Fibroblast of villous mesenchyme (primary cell): ENCODE measurements at regions not wholly inside any gene's neighbourhood (a gene's known extent, or its start where the extent isn't known, plus 50 kb on each side); places are given as distances from the start of the nearest gene placed in this dataset.

Source experiments
- DNase-seq: peaks from one replicate; pipeline ENCODE4 v3.0.0-alpha.2; 2010; ENCODE audit warnings: low read depth
- H3K4me3 ChIP-seq: 2 replicates; pipeline ENCODE4 v1.5.1; 2011; ENCODE audit warnings: low read depth, mild to moderate bottlenecking, low read length
- CTCF ChIP-seq: IDR thresholded peaks from 2 replicates; pipeline ENCODE4 v1.5.1; 2012; ENCODE audit warnings: low read depth, mild to moderate bottlenecking, low read length; ENCODE audit not compliant: insufficient read depth

- TF ChIP-seq CTCF = no peak
- DNase-seq = no peak
- no peak overlapping the region for H3K4me3 ChIP-seq
These were observed 711.3 kb downstream of the GALR1 start for GRCh38 chr18:77960791-77961410.

GRCh38 chr18:77967071-77967470 lies 717.4 kb downstream of the GALR1 start:
- DNase-seq = no peak
- no peak for TF ChIP-seq CTCF
- no peak overlapping the region for H3K4me3 ChIP-seq

GRCh38 chr18:77967791-77968190 lies 718.1 kb downstream of the GALR1 start:
- no peak for DNase-seq
- TF ChIP-seq CTCF = no peak

GRCh38 chr18:77969972-77970371 lies 720.3 kb downstream of the GALR1 start:
- TF ChIP-seq CTCF = no peak

More at GRCh38 chr18:77967791-77968190, 718.1 kb downstream of the GALR1 start:
- no peak overlapping the region for H3K4me3 ChIP-seq

GRCh38 chr18:77970814-77971213 lies 721.2 kb downstream of the GALR1 start:
- DNase-seq = no peak
- TF ChIP-seq CTCF = no peak
- H3K4me3 ChIP-seq = no peak overlapping the region

More at GRCh38 chr18:77969972-77970371, 720.3 kb downstream of the GALR1 start:
- DNase-seq = no peak
- H3K4me3 ChIP-seq = no peak overlapping the region

- H3K4me3 ChIP-seq = no peak overlapping the region
- no peak for DNase-seq
- no peak for TF ChIP-seq CTCF
These were observed 724.1 kb downstream of the GALR1 start for GRCh38 chr18:77973745-77974144.

GRCh38 chr18:77974329-77974728 lies 724.7 kb downstream of the GALR1 start:
- H3K4me3 ChIP-seq = no peak overlapping the region
- no peak for TF ChIP-seq CTCF
- DNase-seq = no peak
